Nephron (organoid): ENCODE measurements at regions not wholly inside any gene's neighbourhood (a gene's known extent, or its start where the extent isn't known, plus 50 kb on each side); places are given as distances from the start of the nearest gene placed in this dataset.
A peak's percentile ranks its signal among the peaks of the same experiment; 100 is the strongest.

Source experiments
- H3K27ac Mint-ChIP-seq, 3 experiments: 2 replicates each; pipeline ENCODE4 v1.8.0; 2020; ENCODE audit warnings: mixed read lengths in 3 of 3, mild to moderate bottlenecking in 2 of 3, moderate library complexity in 1 of 3
- H3K27me3 Mint-ChIP-seq: 2 replicates; pipeline ENCODE4 v1.8.0; 2021; ENCODE audit warnings: low read depth, mild to moderate bottlenecking, moderate library complexity, mixed read lengths
- H3K36me3 Mint-ChIP-seq: 2 replicates; pipeline ENCODE4 v1.8.0; 2020; ENCODE audit warnings: low read depth, mixed read lengths
- H3K4me1 Mint-ChIP-seq: 2 replicates; pipeline ENCODE4 v1.8.0; 2020; ENCODE audit warnings: mixed read lengths
- H3K4me3 Mint-ChIP-seq, 3 experiments: 2 replicates each; pipeline ENCODE4 v1.8.0; 2020; ENCODE audit warnings: mild to moderate bottlenecking in 3 of 3, mixed read lengths in 3 of 3, moderate library complexity in 2 of 3
- H3K9me3 Mint-ChIP-seq: 2 replicates; pipeline ENCODE4 v1.8.0; 2020; ENCODE audit warnings: mixed read lengths
- CTCF ChIP-seq, 3 experiments: fragments of 200-600 bp; sonication (generic); IDR thresholded peaks; one replicate each; pipeline ENCODE4 v1.5.0; 2021; ENCODE audit warnings: antibody characterized with exemption in 3 of 3; ENCODE audit not compliant: unreplicated experiment in 3 of 3

DNA sequence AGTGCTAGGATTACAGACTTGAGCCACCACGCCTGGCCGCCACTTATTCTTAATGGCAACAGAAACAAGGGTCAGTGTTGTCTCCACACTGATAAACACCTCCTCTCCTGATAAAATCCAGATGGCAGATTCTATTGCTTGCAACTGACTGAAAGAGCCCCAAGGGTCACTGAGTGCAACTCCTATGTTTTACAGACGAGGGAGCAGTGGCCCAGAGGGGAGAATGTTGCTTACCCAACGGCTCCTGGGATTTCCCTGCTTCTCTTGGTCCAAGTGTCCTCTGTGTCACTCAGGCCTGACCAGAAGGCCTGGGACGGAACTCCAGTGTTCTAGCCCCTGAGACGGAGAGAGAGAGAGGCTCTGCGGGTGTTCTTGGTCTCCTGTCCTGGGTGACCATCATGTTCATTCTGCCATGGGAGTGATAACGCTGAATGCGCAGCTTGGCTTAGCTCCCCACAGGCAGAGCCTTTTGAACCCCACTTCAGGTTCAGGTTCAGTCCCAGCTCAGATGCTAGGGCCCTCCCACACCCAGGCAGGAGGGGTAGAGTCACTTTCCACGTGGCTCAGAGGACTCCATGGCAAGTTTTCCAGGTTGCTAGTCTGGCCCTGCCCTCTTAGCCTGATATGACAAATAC lies 77.3 kb upstream of the NLRP1 start:
- H3K4me3 Mint-ChIP-seq, result no peak overlapping the region
- no peak for TF ChIP-seq CTCF (IDR thresholded peaks at IDR 0.05; ENCODE audit: unreplicated experiment in 3 of 3)
- no peak overlapping the region for H3K27ac Mint-ChIP-seq
- H3K36me3 Mint-ChIP-seq, result no peaks in the 10 kb centered on the region
- H3K9me3 Mint-ChIP-seq, result peaks cover 3% of the 10 kb centered on the region
- peaks cover 17% of the 10 kb centered on the region for H3K4me1 Mint-ChIP-seq
- peaks cover 14% of the 10 kb centered on the region for H3K27me3 Mint-ChIP-seq

GRCh38 chr17:5662409-5663085 lies 78.2 kb upstream of the NLRP1 start:
- no peak overlapping the region for H3K4me3 Mint-ChIP-seq
- H3K9me3 Mint-ChIP-seq, result peaks cover 3% of the 10 kb centered on the region
- no peak overlapping the region for H3K27ac Mint-ChIP-seq
- H3K36me3 Mint-ChIP-seq, result no peaks in the 10 kb centered on the region
- no peak for TF ChIP-seq CTCF (IDR thresholded peaks at IDR 0.05; ENCODE audit: unreplicated experiment in 3 of 3)
- H3K4me1 Mint-ChIP-seq, result peaks cover 17% of the 10 kb centered on the region
- peaks cover 20% of the 10 kb centered on the region for H3K27me3 Mint-ChIP-seq

DNA sequence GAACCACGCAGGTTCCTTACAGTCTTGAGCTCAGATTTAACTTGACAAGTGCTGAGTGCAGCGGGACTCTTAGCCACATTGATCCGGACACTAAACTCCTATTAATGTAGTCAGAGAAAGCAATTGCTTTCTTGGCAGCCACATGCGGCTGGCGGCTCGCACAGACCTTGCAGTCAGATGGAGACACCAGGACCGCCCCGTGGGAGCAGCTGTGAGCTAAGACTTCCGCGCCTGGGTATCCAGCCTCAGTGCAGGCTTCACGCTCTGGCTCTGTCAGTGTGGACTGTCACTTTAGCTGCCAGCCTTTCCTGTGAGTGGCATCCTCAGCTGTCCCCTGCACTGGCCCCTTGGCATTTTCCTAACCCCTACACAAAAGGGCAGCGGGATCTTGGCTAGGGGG lies 80.9 kb upstream of the NLRP1 start:
- Mint-ChIP-seq H3K36me3 (no peaks in the 10 kb centered on the region), H3K4me3 (no peak overlapping the region), H3K27me3 (peaks cover 24% of the 10 kb centered on the region), H3K27ac (peak overlapping the region in 1 of 3 experiments; percentile 44), H3K9me3 (peaks cover 3% of the 10 kb centered on the region), H3K4me1 (peaks cover 17% of the 10 kb centered on the region)
- TF ChIP-seq CTCF (IDR thresholded peaks at IDR 0.05; ENCODE audit: unreplicated experiment in 3 of 3), result no peak

DNA sequence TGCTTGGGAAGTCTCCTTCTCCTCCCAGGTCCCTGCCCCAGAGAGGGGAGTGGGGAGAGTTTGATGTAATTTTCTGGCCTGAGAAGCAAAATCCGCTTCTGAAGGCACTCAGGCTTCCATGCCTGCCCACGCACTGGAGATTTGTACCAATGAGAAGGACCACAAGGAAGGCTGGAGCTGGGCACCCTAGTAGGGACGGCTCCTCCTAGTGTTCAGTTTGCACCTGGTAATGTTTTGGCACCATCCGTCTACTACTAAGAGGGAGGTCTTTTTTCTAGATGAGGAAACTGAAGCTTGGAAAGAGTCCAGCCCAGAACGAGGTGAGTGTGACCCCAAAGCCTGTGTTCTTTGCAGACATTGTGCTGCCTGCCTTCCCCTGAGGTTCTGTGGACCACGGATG lies 83.6 kb upstream of the NLRP1 start:
- Mint-ChIP-seq H3K27ac (no peak overlapping the region), H3K27me3 (peaks cover 20% of the 10 kb centered on the region), H3K36me3 (no peaks in the 10 kb centered on the region), H3K4me3 (no peak overlapping the region), H3K4me1 (peaks cover 13% of the 10 kb centered on the region), H3K9me3 (peaks cover 3% of the 10 kb centered on the region)
- no peak for TF ChIP-seq CTCF (IDR thresholded peaks at IDR 0.05; ENCODE audit: unreplicated experiment in 3 of 3)

DNA sequence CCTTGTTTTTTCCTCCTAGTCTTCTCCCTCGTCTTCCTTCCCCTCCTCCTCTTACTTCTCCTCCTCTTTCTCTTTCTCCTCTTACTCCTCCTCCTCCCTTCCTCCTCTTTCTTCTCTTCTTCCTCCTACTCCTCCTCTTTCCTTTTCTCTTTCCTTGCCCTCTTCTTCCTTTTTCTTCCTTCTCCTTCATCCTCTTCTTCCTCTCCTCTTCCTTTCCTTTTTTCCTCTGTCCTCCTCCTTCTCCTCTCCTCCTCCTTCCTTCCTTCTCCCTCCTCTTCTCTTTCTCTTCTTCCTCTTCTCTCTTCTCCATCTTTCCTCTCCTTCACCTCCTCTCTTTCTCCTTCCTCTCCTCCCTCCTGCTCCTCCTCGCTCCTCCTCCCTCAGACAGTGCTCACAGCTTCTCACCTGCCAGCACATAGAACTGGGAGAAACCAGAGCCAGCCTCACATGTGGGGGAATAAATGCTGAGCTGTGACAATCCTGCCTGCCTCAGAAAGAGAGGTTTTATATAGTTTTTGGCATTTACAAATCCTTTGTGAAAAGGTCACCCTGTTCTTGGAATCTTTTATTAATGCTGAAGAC lies 84.3 kb upstream of the NLRP1 start:
- Mint-ChIP-seq H3K9me3 (no peaks in the 10 kb centered on the region), H3K4me1 (peaks cover 12% of the 10 kb centered on the region), H3K27me3 (peaks cover 23% of the 10 kb centered on the region), H3K27ac (no peak overlapping the region), H3K36me3 (no peaks in the 10 kb centered on the region), H3K4me3 (no peak overlapping the region)
- TF ChIP-seq CTCF (IDR thresholded peaks at IDR 0.05; ENCODE audit: unreplicated experiment in 3 of 3), result no peak
